IMR-90 (cell line): ENCODE measurements at regions not wholly inside any gene's neighbourhood (a gene's known extent, or its start where the extent isn't known, plus 50 kb on each side); places are given as distances from the start of the nearest gene placed in this dataset.

ENCODE experiments used
- ATAC-seq: fragments of 200-7000 bp; cut with Tn5 transposase; 2 replicates; pipeline ENCODE4 v1.9.1; 2020; ENCODE audit warnings: low read depth, mild to moderate bottlenecking, moderate library complexity
- BruUV-seq: library from RNA; stranded (reverse); fragments of 400-500 nt; replicated peaks from 2 replicates; lab custom pipeline; 2021; lab: Mats Ljungman, UMichigan
- CTCF ChIA-PET: fragments of 300-600 bp; formaldehyde crosslinking; extraction: SDS; loops from one replicate; lab custom pipeline; 2021; ENCODE audit warnings: antibody characterized with exemption; lab: Yijun Ruan, JAX
- POLR2A ChIA-PET: fragments of 300-600 bp; sonication (Branson Sonifier 250); formaldehyde crosslinking; loops from one replicate; lab custom pipeline; 2022; ENCODE audit warnings: antibody characterized with exemption; ENCODE audit not compliant: unreplicated experiment; lab: Charles Lee
- DNase-seq: peaks from one replicate; pipeline ENCODE4 v3.0.0; 2013
- H2AFZ ChIP-seq: replicated peaks from 2 replicates; pipeline ENCODE3; 2013; ENCODE audit warnings: low read length, mild to moderate bottlenecking; ENCODE audit not compliant: poor library complexity
- H2AK5ac ChIP-seq: 2 replicates; pipeline ENCODE4 v1.6.1; 2013; ENCODE audit warnings: low read depth, low read length, inconsistent platforms
- H2AK9ac ChIP-seq: replicated peaks from 2 replicates; pipeline ENCODE3; 2013; ENCODE audit warnings: mild to moderate bottlenecking, low read depth, low read length, moderate library complexity; ENCODE audit not compliant: poor library complexity
- H2BK120ac ChIP-seq: 2 replicates; pipeline ENCODE4 v1.6.1; 2013; ENCODE audit warnings: low read depth, low read length, inconsistent platforms
- H2BK15ac ChIP-seq: 3 replicates; pipeline ENCODE4 v1.6.1; 2013; ENCODE audit warnings: low read depth, low read length, inconsistent platforms
- H2BK20ac ChIP-seq: 2 replicates; pipeline ENCODE4 v1.6.1; 2013; ENCODE audit warnings: low read depth, mild to moderate bottlenecking, inconsistent platforms, low read length, moderate library complexity
- H2BK5ac ChIP-seq: 2 replicates; pipeline ENCODE4 v1.6.1; 2013; ENCODE audit warnings: mild to moderate bottlenecking, low read depth, low read length, inconsistent platforms; ENCODE audit not compliant: poor library complexity, severe bottlenecking
- H3K14ac ChIP-seq: replicated peaks from 2 replicates; pipeline ENCODE4 v1.6.1; 2013; ENCODE audit warnings: low read depth, low read length, inconsistent platforms
- H3K18ac ChIP-seq: 2 replicates; pipeline ENCODE4 v1.6.1; 2013; ENCODE audit warnings: low read depth, low read length, control low read depth
- H3K23ac ChIP-seq: 2 replicates; pipeline ENCODE4 v1.6.1; 2013; ENCODE audit warnings: low read depth, low read length, inconsistent platforms
- H3K27ac ChIP-seq: 2 replicates; pipeline ENCODE4 v1.5.1; 2013; ENCODE audit warnings: mild to moderate bottlenecking, control low read depth, low read length; ENCODE audit not compliant: insufficient read depth
- H3K27me3 ChIP-seq: 2 replicates; pipeline ENCODE4 v1.6.1; 2013; ENCODE audit warnings: low read length; ENCODE audit not compliant: control insufficient read depth, insufficient read depth
- H3K36me3 ChIP-seq: 2 replicates; pipeline ENCODE4 v1.6.1; 2013; ENCODE audit warnings: low read length, mixed read lengths; ENCODE audit not compliant: control insufficient read depth, insufficient read depth
- H3K4ac ChIP-seq: 2 replicates; pipeline ENCODE4 v1.6.1; 2013; ENCODE audit warnings: low read depth, low read length, inconsistent platforms
- H3K4me1 ChIP-seq: 2 replicates; pipeline ENCODE4 v1.6.1; 2013; ENCODE audit warnings: low read length, mixed read lengths; ENCODE audit not compliant: control insufficient read depth, insufficient read depth
- H3K4me2 ChIP-seq: 2 replicates; pipeline ENCODE4 v1.6.1; 2013; ENCODE audit warnings: low read depth, mild to moderate bottlenecking, control low read depth, low read length, moderate library complexity
- H3K4me3 ChIP-seq: 2 replicates; pipeline ENCODE4 v1.5.1; 2013; ENCODE audit warnings: low read depth, mild to moderate bottlenecking, control low read depth, low read length, moderate library complexity; ENCODE audit not compliant: insufficient read depth
- H3K56ac ChIP-seq: 2 replicates; pipeline ENCODE4 v1.6.1; 2013; ENCODE audit warnings: low read length, inconsistent platforms; ENCODE audit not compliant: insufficient read depth; ENCODE audit errors: extremely low read depth
- H3K79me1 ChIP-seq, 2 experiments: 2 replicates each; pipeline ENCODE4 v1.6.1; 2013; ENCODE audit warnings: low read length in 2 of 2, inconsistent platforms in 1 of 2, low read depth in 1 of 2
- H3K9ac ChIP-seq: 2 replicates; pipeline ENCODE4 v1.6.1; 2013; ENCODE audit warnings: low read depth, low read length, control low read depth
- H3K9me1 ChIP-seq: 2 replicates; pipeline ENCODE4 v1.6.1; 2013; ENCODE audit warnings: low read length, inconsistent platforms; ENCODE audit not compliant: insufficient read depth
- H3K9me3 ChIP-seq: 2 replicates; pipeline ENCODE4 v1.6.1; 2013; ENCODE audit warnings: low read length; ENCODE audit not compliant: control insufficient read depth, insufficient read depth
- H4K20me1 ChIP-seq: 2 replicates; pipeline ENCODE4 v1.6.1; 2013; ENCODE audit warnings: low read length, inconsistent platforms; ENCODE audit not compliant: insufficient read depth
- H4K5ac ChIP-seq: 2 replicates; pipeline ENCODE4 v1.6.1; 2013; ENCODE audit warnings: mild to moderate bottlenecking, low read depth, low read length, control low read depth
- H4K8ac ChIP-seq, 2 experiments: 2 replicates each; pipeline ENCODE4 v1.6.1; 2013; ENCODE audit warnings: low read depth in 2 of 2, low read length in 2 of 2, control low read depth in 1 of 2, inconsistent platforms in 1 of 2
- H4K91ac ChIP-seq: 2 replicates; pipeline ENCODE4 v1.6.1; 2013; ENCODE audit warnings: low read depth, low read length, inconsistent platforms; ENCODE audit not compliant: insufficient read depth
- POLR2A ChIP-seq: IDR thresholded peaks from 2 replicates; pipeline ENCODE4 v1.6.1; 2012; ENCODE audit warnings: mild to moderate bottlenecking, low read depth, low read length
- SMC3 ChIP-seq: fragments of 150-350 bp; IDR thresholded peaks from 2 replicates; pipeline ENCODE4 v1.6.1; 2016; ENCODE audit warnings: low read depth, mild to moderate bottlenecking, antibody characterized with exemption, low read length, moderate library complexity
- WGBS, 2 experiments: methylation state at CpG; one replicate each; pipeline versions ENCODE4 v1.1.5 to v1.1.7; 2013; ENCODE audit warnings: missing lambda C conversion rate in 2 of 2; ENCODE audit not compliant: insufficient read length in 1 of 2; ENCODE audit errors: extremely low coverage in 2 of 2; 5-methylcytosine and 5-hydroxymethylcytosine counted together
- dilution Hi-C: fragments of 300-500 bp; cut with HindIII; formaldehyde crosslinking; loops from one replicate; pipeline ENCODE4 v1.14.3; 2018; ENCODE audit warnings: low sequenced_read_pairs; ENCODE audit not compliant: unreplicated experiment
- in situ Hi-C: fragments of 300-500 bp; cut with MboI; formaldehyde crosslinking; loops from 3 replicates; pipeline ENCODE4 v1.14.3; 2019; ENCODE audit warnings: low sequenced_read_pairs, inconsistent platforms, mixed read lengths
- intact Hi-C: fragments of 100-400 bp; cut with micrococcal nuclease; formaldehyde crosslinking; loops from 2 replicates; pipeline ENCODE4 v1.10.0; 2022

- Histone ChIP-seq H3K36me3 (no peaks in the 10 kb centered on the region), H3K9ac (no peak overlapping the region), H3K18ac (no peak overlapping the region), H2AK9ac (no peak overlapping the region), H2BK15ac (no peak overlapping the region), H3K4me1 (no peaks in the 10 kb centered on the region), H3K56ac (no peak overlapping the region), H2BK120ac (no peak overlapping the region), H2BK20ac (no peak overlapping the region), H3K4me2 (no peak overlapping the region), H2AFZ (no peak overlapping the region), H3K27me3 (no peaks in the 10 kb centered on the region), H4K91ac (no peak overlapping the region), H3K4me3 (no peak overlapping the region), H3K14ac (no peak overlapping the region), H3K79me1 (no peaks in the 10 kb centered on the region), H4K20me1 (no peaks in the 10 kb centered on the region), H3K4ac (no peak overlapping the region), H4K8ac (no peak overlapping the region), H2AK5ac (no peak overlapping the region), H3K9me3 (no peaks in the 10 kb centered on the region; the same call in none of the 2 replicates), H4K5ac (no peak overlapping the region), H3K9me1 (no peaks in the 10 kb centered on the region), H3K27ac (no peak overlapping the region), H3K23ac (no peak overlapping the region), H2BK5ac (no peak overlapping the region)
- in situ Hi-C loops (no loop called here), intact Hi-C loops (no loop called here), dilution Hi-C loops (no loop called here)
- ChIA-PET CTCF (no interaction called here), POLR2A (no interaction called here)
- BruUV-seq = no TSS peak
- TF ChIP-seq POLR2A = no peak
- no peak for TF ChIP-seq SMC3
- no CpG with 5 or more reads among the region's 3 CpGs for WGBS, 2 experiments
- ATAC-seq (no peak), DNase-seq (no peak)
Measured at GRCh38 chr3:95272166-95272565, 1209.3 kb downstream of the NSUN3 start.
